ENCODE measurements at regions not wholly inside any gene's neighbourhood (a gene's known extent, or its start where the extent isn't known, plus 50 kb on each side); places are given as distances from the start of the nearest gene placed in this dataset.

- TF ChIP-seq CTCF (IDR thresholded peaks at IDR 0.05) (no peak), POLR2A (IDR thresholded peaks at IDR 0.05) (no peak)
These were observed 108.4 kb upstream of the NOCT start for GRCh38 chr4:138907174-138907573.

Data from esophagus squamous epithelium (tissue), 4 donors.